ENCODE measurements at regions not wholly inside any gene's neighbourhood (a gene's known extent, or its start where the extent isn't known, plus 50 kb on each side); places are given as distances from the start of the nearest gene placed in this dataset.

- TF ChIP-seq, protein P1, sequence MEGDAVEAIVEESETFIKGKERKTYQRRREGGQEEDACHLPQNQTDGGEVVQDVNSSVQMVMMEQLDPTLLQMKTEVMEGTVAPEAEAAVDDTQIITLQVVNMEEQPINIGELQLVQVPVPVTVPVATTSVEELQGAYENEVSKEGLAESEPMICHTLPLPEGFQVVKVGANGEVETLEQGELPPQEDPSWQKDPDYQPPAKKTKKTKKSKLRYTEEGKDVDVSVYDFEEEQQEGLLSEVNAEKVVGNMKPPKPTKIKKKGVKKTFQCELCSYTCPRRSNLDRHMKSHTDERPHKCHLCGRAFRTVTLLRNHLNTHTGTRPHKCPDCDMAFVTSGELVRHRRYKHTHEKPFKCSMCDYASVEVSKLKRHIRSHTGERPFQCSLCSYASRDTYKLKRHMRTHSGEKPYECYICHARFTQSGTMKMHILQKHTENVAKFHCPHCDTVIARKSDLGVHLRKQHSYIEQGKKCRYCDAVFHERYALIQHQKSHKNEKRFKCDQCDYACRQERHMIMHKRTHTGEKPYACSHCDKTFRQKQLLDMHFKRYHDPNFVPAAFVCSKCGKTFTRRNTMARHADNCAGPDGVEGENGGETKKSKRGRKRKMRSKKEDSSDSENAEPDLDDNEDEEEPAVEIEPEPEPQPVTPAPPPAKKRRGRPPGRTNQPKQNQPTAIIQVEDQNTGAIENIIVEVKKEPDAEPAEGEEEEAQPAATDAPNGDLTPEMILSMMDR (conservative IDR thresholded peaks at IDR 0.05): no peak
- TF ChIP-seq ZFX (IDR thresholded peaks at IDR 0.05): no peak
These were observed 186.2 kb upstream of the TARS1 start for GRCh38 chr5:33254579-33254978.
